Right lobe of liver (tissue), 6 donors: ENCODE measurements at regions not wholly inside any gene's neighbourhood (a gene's known extent, or its start where the extent isn't known, plus 50 kb on each side); places are given as distances from the start of the nearest gene placed in this dataset.

ENCODE experiments used
- ATAC-seq, 4 donors: fragments of 200-7000 bp; cut with Tn5 transposase; one replicate each; pipeline ENCODE4 v1.9.1; 2020; ENCODE audit warnings: mild to moderate bottlenecking in 4 of 4, moderate library complexity in 4 of 4
- DNase-seq, 3 donors: peaks; one replicate each; pipeline ENCODE4 v3.0.0-alpha.2; 2020
- H3K27ac ChIP-seq, 3 donors: fragments of 200-600 bp; one replicate each; pipeline ENCODE4 v1.8.0; 2022
- H3K27me3 ChIP-seq, 2 donors: fragments of 200-600 bp; one replicate each; pipeline ENCODE4 v1.8.0; 2022
- H3K36me3 ChIP-seq, 4 donors: fragments of 200-600 bp; sonication (generic) in 1 of 4; one replicate each; pipeline versions ENCODE4 v1.5.1 to v1.8.0; 2017 to 2022; ENCODE audit warnings: control low read depth in 1 of 4
- H3K4me1 ChIP-seq, 4 donors: fragments of 200-600 bp; sonication (generic) in 1 of 4; one replicate each; pipeline versions ENCODE4 v1.5.1 to v1.8.0; 2017 to 2022; ENCODE audit warnings: control low read depth in 1 of 4
- H3K4me3 ChIP-seq, 3 donors: fragments of 200-600 bp; one replicate each; pipeline ENCODE4 v1.8.0; 2022
- H3K9me3 ChIP-seq, 4 donors: fragments of 200-600 bp; sonication (generic) in 1 of 4; one replicate each; pipeline versions ENCODE4 v1.5.1 to v1.8.0; 2017 to 2022; ENCODE audit warnings: control low read depth in 1 of 4
- POLR2A ChIP-seq: fragments of 450-650 bp; IDR thresholded peaks from one replicate; pipeline ENCODE4 v1.6.1; 2017; ENCODE audit warnings: antibody characterized with exemption, mild to moderate bottlenecking
- WGBS: methylation state at CpG from one replicate; pipeline ENCODE4 v1.1.6; 2018; ENCODE audit warnings: low coverage, low lambda C conversion rate; ENCODE audit not compliant: insufficient coverage; ENCODE audit errors: missing lambda C conversion rate; 5-methylcytosine and 5-hydroxymethylcytosine counted together
- intact Hi-C, 2 donors: fragments of 100-400 bp; cut with DNase I; formaldehyde crosslinking; loops; one replicate each; pipeline versions ENCODE4 v1.11.2 to v1.14.1; 2022
- TF ChIP-seq, protein P1 (sequence below), 4 donors: fragments of 200-600 bp in 3 of 4; fragments of 450-650 bp in 1 of 4; IDR thresholded peaks; one replicate each; pipeline versions ENCODE4 v1.5.1 to v1.8.0; 2016 to 2022; ENCODE audit warnings: antibody characterized with exemption in 4 of 4, mild to moderate bottlenecking in 2 of 4
- donor health status: DM: no; HTN: yes; CAD: no.
- donor health status: DM: no; HTN: no; CAD: no.
- donor health status: DM: no; HTN: no; CAD: no.
- donor health status: DM: no; HTN: yes; CAD: no.
- donor health status: DM: no; HTN: yes; CAD: no.

DNA sequence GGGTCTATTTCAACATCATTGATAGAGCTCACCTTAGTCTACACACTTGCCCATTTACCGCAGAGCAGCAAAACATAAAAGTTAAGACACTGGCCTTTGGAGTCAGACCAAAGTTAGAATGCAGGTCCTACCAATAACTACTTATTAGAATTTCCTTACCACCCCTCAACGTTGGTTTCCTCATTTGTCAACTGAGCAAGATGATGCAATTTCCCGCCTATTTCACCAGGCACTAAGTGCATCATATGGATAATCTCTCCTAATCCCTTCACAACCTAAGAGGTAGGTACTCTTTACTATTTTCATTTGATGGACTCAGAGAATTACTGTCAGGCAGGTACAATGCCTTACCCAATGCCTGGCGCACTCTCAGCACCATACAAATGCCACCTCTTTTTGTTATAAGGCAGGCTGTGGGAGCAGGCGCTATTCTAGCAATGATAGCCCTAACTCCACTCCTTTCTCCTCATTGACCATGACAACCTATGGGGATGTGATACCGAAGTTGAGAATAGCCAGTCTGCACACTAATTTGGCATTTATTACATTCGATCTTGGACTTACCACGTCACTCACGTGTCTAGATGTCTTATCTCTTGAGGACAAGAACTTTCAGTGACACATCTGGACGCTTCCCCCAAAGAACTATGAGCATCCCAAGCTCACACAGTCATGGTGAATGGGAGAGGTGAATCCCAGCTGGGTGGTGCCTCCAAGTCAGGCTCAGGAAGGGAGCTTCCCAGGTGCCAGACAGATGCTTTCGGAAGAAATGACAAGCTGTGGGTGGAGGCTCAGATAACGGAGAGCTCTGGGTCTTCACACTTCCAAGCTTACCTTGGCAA is 128.1 kb upstream of the STMND1 start:
- DNase-seq (no peak), ATAC-seq (no peak)
- intact Hi-C loops, result no loop called here
- Histone ChIP-seq H3K27me3 (no peaks in the 10 kb centered on the region), H3K27ac (no peak overlapping the region), H3K4me3 (no peak overlapping the region), H3K9me3 (no peaks in the 10 kb centered on the region), H3K4me1 (peaks cover 0 to 10% (median 5%) of the 10 kb centered on the region in 4 donors), H3K36me3 (no peaks in the 10 kb centered on the region)
- WGBS, result 66% methylated on average over 11 of the region's 12 CpGs
- TF ChIP-seq, protein P1, sequence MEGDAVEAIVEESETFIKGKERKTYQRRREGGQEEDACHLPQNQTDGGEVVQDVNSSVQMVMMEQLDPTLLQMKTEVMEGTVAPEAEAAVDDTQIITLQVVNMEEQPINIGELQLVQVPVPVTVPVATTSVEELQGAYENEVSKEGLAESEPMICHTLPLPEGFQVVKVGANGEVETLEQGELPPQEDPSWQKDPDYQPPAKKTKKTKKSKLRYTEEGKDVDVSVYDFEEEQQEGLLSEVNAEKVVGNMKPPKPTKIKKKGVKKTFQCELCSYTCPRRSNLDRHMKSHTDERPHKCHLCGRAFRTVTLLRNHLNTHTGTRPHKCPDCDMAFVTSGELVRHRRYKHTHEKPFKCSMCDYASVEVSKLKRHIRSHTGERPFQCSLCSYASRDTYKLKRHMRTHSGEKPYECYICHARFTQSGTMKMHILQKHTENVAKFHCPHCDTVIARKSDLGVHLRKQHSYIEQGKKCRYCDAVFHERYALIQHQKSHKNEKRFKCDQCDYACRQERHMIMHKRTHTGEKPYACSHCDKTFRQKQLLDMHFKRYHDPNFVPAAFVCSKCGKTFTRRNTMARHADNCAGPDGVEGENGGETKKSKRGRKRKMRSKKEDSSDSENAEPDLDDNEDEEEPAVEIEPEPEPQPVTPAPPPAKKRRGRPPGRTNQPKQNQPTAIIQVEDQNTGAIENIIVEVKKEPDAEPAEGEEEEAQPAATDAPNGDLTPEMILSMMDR (IDR thresholded peaks at IDR 0.05), result no peak
- TF ChIP-seq POLR2A, result no peak

DNA sequence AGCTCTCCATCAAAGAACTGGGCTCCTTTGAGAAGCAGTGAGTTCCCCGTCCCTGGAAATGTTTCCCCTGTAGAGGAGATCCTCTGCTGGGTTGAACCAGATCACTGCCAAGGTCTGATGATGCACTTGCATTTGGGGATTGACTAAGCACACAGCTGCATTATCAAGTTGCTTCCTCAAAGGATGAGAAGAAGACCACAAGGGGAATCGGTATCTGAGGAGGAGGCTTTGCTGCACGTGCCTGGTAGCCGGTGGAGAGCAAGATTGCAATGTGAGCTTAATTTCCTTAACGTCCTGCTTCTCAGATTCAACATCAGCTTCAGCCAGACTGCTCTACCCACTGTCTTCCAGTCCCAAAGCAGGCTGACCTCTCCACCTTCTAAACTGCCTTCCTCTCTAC is 128.8 kb upstream of the STMND1 start:
- Histone ChIP-seq H3K27me3 (no peaks in the 10 kb centered on the region), H3K4me1 (peaks cover 0 to 10% (median 5%) of the 10 kb centered on the region in 4 donors), H3K27ac (no peak overlapping the region), H3K9me3 (no peaks in the 10 kb centered on the region), H3K4me3 (no peak overlapping the region), H3K36me3 (no peaks in the 10 kb centered on the region)
- no peak for TF ChIP-seq POLR2A
- intact Hi-C loops, result no loop called here
- WGBS, result 64% methylated on average over 2 of the region's 5 CpGs
- DNase-seq (no peak), ATAC-seq (no peak)

DNA sequence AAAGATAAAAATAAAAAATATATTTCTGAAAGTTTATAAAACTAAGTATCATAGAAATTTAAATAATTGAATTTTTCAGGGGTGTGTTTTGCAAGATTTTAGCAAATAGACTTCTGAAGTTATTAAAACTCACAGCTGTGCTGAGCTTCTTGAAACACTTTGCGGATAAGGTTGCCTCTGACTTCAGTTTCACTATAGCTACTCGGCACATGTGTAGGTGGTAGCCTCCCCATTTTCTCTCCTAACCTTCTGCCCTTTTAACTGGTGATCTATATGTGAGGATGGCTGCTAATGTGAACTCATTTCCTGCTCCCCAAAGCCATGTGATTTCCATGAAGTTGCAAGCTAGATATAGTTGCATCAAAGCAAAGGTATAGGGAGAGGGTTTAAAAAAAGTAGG is 129.3 kb upstream of the STMND1 start:
- intact Hi-C loops, result no loop called here
- no peak overlapping the region for H3K4me3 ChIP-seq
- WGBS, result 86% methylated on average over 2 of the region's 2 CpGs
- H3K36me3 ChIP-seq, result no peaks in the 10 kb centered on the region
- TF ChIP-seq, protein P1 (IDR thresholded peaks at IDR 0.05), result no peak
- no peak for TF ChIP-seq POLR2A
- H3K4me1 ChIP-seq, result peaks cover 0 to 10% (median 5%) of the 10 kb centered on the region in 4 donors
- H3K9me3 ChIP-seq, result no peaks in the 10 kb centered on the region
- no peak overlapping the region for H3K27ac ChIP-seq
- no peak for DNase-seq
- H3K27me3 ChIP-seq, result no peaks in the 10 kb centered on the region
- ATAC-seq, result no peak

DNA sequence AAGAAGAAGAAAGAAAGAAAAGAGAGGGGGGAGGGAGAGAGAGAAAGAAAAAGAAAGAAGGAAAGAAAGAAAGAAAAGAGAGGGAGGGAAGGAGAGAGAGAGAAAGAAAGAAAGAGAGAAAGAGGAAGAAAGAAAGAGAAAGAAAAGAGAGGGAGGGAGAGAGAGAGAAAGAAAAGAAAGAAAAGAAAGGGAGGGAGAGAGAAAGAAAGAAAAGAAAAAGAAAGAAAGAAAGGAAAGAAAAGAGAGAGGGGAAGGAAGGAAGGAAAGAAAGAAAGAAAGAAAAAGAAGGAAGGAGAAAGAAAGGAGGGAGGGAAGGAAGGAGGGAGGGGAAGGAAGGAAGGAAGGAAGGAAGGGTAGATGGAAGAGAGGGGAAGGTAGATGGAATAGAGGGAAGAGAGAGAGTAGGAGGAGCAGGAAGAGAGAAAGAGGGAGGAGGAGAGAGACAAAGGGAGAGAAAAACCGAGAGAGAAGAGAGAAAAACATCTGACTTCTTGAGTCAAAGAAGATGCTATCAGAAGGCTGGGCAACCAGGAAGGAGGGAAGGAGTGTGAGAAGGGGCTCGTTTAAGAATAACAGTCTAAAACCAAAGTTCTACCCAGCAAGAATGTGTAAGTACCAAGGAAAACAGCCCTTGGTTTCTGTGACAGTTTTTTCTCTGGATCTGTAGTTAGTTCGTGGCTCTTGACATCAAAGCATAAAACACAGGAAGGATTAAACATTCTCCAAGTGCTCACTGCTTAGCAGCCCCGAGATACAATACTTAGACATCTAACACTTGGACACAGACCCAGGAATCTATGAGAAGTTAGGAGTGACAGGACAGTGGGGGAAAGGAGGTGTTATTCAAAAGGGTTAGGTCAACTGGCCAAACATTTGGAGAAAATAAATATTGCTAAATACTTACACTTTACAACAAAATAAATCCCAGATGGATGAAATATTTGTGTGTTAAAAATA is 131.9 kb upstream of the STMND1 start:
- DNase-seq (no peak), ATAC-seq (peak; percentile 23 to 50 (median 36))
- Histone ChIP-seq H3K36me3 (no peaks in the 10 kb centered on the region), H3K27ac (no peak overlapping the region), H3K4me3 (no peak overlapping the region), H3K27me3 (no peaks in the 10 kb centered on the region), H3K9me3 (no peaks in the 10 kb centered on the region), H3K4me1 (peaks cover 0 to 14% (median 5%) of the 10 kb centered on the region in 4 donors)
- no peak for TF ChIP-seq POLR2A
- TF ChIP-seq, protein P1 (IDR thresholded peaks at IDR 0.05), result no peak
- intact Hi-C loops, result no loop called here
- 26% methylated on average over 4 of the region's 4 CpGs for WGBS

DNA sequence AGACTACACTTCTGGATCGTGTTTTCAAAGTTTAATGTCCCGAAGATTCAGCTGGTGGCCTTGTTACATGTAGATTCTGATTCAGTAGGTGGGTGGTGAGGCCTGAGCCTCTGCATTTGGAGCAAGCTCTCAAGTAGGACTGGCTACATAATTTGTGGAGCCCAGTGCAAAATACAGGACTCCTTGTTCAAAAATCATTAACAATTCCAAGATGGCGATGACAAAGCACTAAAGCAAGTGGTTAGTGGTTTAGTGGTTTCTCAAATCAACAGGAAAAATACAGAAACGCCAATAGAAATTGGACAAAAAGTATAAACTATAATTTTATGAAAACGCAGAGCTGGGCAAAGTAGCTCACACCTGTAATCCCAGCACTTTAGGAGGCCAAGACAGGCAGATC is 133.7 kb upstream of the STMND1 start:
- no peak for TF ChIP-seq POLR2A
- TF ChIP-seq, protein P1 (IDR thresholded peaks at IDR 0.05), result no peak
- Histone ChIP-seq H3K36me3 (no peaks in the 10 kb centered on the region), H3K27ac (no peak overlapping the region), H3K4me1 (peaks cover 0 to 15% (median 7%) of the 10 kb centered on the region in 4 donors), H3K9me3 (no peaks in the 10 kb centered on the region), H3K4me3 (no peak overlapping the region), H3K27me3 (no peaks in the 10 kb centered on the region)
- no peak for ATAC-seq
- intact Hi-C loops, result no loop called here
- DNase-seq, result no peak
- WGBS, result 81% methylated on average over 5 of the region's 5 CpGs
